GM12873 (cell line): ENCODE measurements at regions not wholly inside any gene's neighbourhood (a gene's known extent, or its start where the extent isn't known, plus 50 kb on each side); places are given as distances from the start of the nearest gene placed in this dataset.

ENCODE experiments used
- TF ChIP-seq, protein P1 (sequence below): IDR thresholded peaks from 2 replicates; pipeline ENCODE4 v1.5.1; 2012; ENCODE audit warnings: low read depth, mild to moderate bottlenecking, moderate library complexity, low read length, control low read depth; ENCODE audit not compliant: insufficient read depth; ENCODE audit errors: missing control alignments

DNA sequence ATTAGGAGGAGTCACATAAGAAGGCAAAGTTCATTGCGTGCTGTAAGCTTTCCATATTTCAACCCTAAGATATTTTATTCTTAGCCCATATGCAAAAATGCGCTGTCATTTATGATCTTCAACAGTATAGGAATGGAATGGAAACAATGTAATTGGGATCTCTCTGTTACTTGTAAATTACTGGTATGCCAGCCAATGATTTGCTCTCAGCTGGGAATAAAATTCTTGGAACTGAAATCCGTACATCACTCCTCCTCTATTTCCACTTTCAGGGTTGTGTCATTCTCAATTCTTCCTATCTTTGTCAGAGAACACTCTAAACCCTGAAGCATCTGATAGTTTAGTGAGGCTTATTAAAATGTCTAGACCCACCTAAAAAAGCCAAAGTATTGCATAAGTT is 80.7 kb upstream of the STEAP4 start:
- TF ChIP-seq, protein P1, sequence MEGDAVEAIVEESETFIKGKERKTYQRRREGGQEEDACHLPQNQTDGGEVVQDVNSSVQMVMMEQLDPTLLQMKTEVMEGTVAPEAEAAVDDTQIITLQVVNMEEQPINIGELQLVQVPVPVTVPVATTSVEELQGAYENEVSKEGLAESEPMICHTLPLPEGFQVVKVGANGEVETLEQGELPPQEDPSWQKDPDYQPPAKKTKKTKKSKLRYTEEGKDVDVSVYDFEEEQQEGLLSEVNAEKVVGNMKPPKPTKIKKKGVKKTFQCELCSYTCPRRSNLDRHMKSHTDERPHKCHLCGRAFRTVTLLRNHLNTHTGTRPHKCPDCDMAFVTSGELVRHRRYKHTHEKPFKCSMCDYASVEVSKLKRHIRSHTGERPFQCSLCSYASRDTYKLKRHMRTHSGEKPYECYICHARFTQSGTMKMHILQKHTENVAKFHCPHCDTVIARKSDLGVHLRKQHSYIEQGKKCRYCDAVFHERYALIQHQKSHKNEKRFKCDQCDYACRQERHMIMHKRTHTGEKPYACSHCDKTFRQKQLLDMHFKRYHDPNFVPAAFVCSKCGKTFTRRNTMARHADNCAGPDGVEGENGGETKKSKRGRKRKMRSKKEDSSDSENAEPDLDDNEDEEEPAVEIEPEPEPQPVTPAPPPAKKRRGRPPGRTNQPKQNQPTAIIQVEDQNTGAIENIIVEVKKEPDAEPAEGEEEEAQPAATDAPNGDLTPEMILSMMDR = no peak

GRCh38 chr7:88386665-88387156 is 80.0 kb upstream of the STEAP4 start:
- TF ChIP-seq, protein P1 = no peak

GRCh38 chr7:88377434-88377833 is 70.7 kb upstream of the STEAP4 start:
- TF ChIP-seq, protein P1 = no peak

DNA sequence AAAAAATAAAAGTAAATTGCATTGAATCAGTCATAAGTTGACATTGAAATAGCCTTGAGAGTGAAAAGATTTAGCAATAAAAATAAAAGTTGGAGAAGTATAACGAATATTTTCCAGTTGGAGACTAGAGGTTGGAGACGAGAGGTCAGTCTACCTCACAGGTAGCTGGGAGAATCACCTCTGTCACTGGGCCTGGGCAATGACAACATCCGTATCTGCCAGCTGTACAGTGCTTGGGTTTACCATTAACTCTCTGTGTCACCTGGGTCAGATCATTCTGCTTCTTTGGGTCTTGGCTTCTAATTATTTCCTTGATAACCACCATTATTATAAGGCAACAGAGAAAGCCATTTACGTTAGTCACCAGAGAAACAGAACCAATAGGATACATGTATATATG is 62.0 kb upstream of the STEAP4 start:
- TF ChIP-seq, protein P1 = no peak

DNA sequence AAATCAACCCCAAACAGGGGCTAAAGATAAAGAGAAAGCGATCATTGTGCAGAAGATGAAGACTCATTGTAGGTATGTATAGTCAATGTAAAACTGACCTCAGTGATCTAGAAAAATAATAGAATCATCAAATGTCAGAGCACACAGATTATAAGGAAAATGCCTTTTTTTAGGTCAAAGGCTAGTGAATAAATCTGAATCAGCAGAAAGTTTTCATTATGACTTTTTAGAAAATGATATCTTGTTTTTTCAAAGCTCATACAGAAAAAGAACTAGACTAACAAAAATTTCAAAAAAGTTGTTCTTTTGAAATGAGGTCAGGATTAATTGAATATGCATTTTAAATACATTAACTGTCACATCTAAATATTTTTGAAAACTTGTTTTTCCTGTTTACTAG is 60.2 kb upstream of the STEAP4 start:
- TF ChIP-seq, protein P1 = no peak

DNA sequence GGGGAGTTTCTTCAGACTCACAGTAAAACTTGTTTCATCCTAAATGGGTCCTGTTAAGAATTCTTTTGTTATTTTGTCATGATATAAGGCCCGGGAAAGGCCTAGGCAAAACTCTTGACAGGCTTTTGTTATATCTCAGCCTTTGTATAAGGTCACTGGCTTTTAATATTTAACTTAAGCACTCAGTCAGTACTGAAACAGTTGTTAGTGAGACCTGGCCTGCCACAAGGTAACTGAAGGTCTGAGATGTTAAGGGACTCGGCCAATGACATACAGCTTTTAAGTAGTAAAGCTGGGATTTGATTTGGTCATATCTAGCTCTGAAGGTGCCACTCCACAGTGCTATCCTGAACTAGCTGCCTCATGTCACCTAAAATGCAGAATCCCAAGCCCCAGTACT is 57.2 kb upstream of the STEAP4 start:
- TF ChIP-seq, protein P1 = no peak

- TF ChIP-seq, protein P1 = no peak
Observed at GRCh38 chr7:88363249-88363648, 56.6 kb upstream of the STEAP4 start.

- TF ChIP-seq, protein P1 = no peak
Observed at GRCh38 chr7:88361357-88361756, 54.7 kb upstream of the STEAP4 start.
